ENCODE measurements at regions not wholly inside any gene's neighbourhood (a gene's known extent, or its start where the extent isn't known, plus 50 kb on each side); places are given as distances from the start of the nearest gene placed in this dataset.

DNA sequence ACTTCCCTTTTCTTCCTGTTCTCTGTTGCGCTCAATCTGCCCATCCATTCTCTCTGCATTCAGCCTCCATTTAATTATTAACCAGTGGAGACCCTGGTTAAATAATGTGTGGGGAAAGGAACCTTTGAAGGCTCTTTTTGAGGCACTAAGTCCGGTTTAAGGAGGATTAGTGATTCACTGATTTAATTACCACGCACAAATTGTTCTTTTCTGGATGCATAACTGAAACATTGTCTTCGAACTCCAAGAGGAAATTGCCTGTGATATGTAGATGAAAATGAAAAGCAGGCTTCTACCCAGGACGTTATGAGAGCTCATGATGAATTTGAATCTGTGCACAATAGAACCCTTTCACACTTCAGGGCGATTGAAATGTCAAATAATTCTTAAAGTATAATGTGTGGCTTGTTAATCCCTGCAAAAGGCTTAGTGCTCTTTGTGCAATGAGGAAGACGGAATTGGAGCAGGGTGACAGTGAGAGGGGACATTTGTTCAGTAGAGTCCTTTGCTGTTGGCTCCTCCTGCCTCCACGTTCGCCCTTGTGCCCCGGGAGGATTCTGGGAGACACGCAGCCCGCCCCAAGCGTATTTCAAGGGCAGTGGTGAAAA, 51.1 kb upstream of the ZNF236 start:
- no peak overlapping the region for H3K27ac Mint-ChIP-seq (ENCODE audit: low read depth)
- ATAC-seq (replicated peaks; ENCODE audit: extremely low read depth, poor library complexity, severe bottlenecking) (no peak), DNase-seq (ENCODE audit: low spot score in 2 of 2) (no peak)
- H3K36me3 Mint-ChIP-seq (ENCODE audit: insufficient read depth): no peaks in the 10 kb centered on the region
- H3K27me3 Mint-ChIP-seq: peaks cover 55% of the 10 kb centered on the region
- peaks cover 6% of the 10 kb centered on the region for H3K9me3 Mint-ChIP-seq
- peaks cover 9% of the 10 kb centered on the region for H3K4me1 Mint-ChIP-seq
- no peak overlapping the region for H3K4me3 Mint-ChIP-seq

DNA sequence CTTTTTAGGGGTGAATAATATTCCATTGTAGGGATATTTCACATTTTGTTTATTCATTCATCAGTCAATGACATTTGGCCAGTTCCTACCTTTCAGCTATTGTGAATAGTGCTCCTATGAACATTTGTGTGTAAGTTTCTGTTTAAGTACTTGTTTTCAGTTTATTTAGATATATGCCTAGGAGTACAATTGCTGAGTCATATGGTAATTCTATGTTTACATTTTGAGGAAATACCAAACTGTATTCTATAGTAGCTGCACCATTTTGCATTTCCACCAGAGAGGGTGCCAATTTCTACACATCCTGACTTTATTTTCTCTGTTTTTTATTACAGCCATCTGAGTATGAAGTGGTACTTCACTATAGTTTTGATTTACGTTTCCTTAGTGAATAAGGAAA, 54.4 kb upstream of the ZNF236 start:
- Mint-ChIP-seq H3K4me1 (peaks cover 24% of the 10 kb centered on the region), H3K27me3 (peaks cover 55% of the 10 kb centered on the region), H3K4me3 (no peak overlapping the region), H3K9me3 (peaks cover 6% of the 10 kb centered on the region), H3K27ac (ENCODE audit: low read depth) (no peak overlapping the region), H3K36me3 (ENCODE audit: insufficient read depth) (no peaks in the 10 kb centered on the region)
- DNase-seq (ENCODE audit: low spot score in 2 of 2): no peak
- no peak for ATAC-seq (replicated peaks; ENCODE audit: extremely low read depth, poor library complexity, severe bottlenecking)

DNA sequence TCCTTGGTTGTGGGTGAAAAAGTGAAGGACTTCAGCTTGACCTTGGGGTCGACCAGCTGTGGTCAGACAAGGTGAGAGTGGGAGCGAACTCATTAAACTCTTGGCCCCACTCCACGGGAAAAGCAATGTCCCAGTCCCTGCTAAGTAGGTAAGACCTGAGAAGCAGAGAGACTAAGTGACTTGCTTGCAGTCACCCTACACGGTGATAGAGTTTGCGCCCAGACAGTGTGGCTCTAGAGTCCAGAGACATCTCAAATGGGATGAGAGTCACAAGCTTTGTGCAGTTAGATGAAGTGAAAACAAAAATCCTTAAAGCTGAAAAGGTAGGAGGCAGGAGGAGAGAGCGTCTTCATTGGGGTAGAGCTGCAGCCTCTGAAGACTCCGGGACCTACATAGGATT, 55.9 kb upstream of the ZNF236 start:
- ATAC-seq (replicated peaks; ENCODE audit: extremely low read depth, poor library complexity, severe bottlenecking) (no peak), DNase-seq (ENCODE audit: low spot score in 2 of 2) (no peak)
- Mint-ChIP-seq H3K4me3 (no peak overlapping the region), H3K27ac (ENCODE audit: low read depth) (no peak overlapping the region), H3K27me3 (peaks cover 46% of the 10 kb centered on the region), H3K4me1 (peaks cover 39% of the 10 kb centered on the region), H3K36me3 (ENCODE audit: insufficient read depth) (peaks cover under 1% of the 10 kb centered on the region), H3K9me3 (peaks cover 6% of the 10 kb centered on the region)

DNA sequence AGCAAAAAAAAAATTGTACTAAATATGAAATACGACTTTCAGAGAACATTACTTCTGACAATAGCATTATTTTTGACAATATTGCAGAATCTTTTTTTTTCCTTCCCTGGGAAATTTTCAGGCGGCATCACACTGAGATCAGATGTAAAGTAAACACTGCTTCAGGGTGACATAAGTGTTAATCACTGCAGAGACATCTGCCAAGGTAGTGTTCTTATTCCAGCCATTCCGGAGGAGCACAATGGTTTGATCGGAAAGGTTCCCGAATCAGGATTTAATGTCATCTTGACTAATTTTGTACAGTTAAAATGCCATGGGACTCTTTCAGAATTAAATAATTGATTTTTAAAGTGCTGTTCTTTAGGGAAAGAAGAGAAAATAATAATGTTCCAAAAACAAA, 56.7 kb upstream of the ZNF236 start:
- Mint-ChIP-seq H3K36me3 (ENCODE audit: insufficient read depth) (peaks cover 1% of the 10 kb centered on the region), H3K4me1 (peaks cover 42% of the 10 kb centered on the region), H3K27ac (ENCODE audit: low read depth) (no peak overlapping the region), H3K4me3 (no peak overlapping the region), H3K27me3 (peaks cover 38% of the 10 kb centered on the region), H3K9me3 (peaks cover 6% of the 10 kb centered on the region)
- DNase-seq (ENCODE audit: low spot score in 2 of 2) (no peak), ATAC-seq (replicated peaks; ENCODE audit: extremely low read depth, poor library complexity, severe bottlenecking) (no peak)

DNA sequence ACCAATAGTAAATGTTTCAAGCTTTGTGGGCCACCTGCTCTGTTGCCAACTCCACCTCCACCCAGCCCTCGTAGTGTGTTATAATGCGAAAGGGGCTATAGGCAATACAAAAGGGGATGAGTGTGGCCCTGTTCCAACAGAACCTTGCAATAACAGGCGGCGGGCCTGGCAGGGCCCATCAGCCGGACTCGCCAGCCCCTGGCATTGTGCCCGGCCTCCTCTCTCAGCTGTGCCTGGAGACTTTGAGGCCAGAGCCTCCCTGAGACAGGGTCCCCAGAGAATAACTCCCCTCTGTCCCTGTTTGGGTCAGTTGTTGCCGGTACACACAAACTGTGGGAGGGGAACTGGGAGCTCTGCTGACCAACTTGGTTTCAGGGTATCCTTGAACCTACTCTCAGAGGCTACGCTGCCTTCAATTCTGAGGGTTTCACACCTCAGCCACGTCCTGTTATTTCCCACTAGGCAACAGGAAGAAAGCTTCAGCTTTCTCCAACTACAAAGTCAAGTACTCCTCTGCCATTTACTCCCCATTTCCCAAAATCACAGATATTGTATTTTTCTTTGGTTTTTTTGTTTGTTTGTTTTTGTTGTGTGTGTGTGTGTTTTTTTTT, 58.0 kb upstream of the ZNF236 start:
- H3K27me3 Mint-ChIP-seq: peaks cover 27% of the 10 kb centered on the region
- peak overlapping the region; percentile 9 for H3K4me3 Mint-ChIP-seq
- no peak for ATAC-seq (replicated peaks; ENCODE audit: extremely low read depth, poor library complexity, severe bottlenecking)
- peaks cover 1% of the 10 kb centered on the region for H3K36me3 Mint-ChIP-seq (ENCODE audit: insufficient read depth)
- peaks cover 42% of the 10 kb centered on the region for H3K4me1 Mint-ChIP-seq
- peaks cover 6% of the 10 kb centered on the region for H3K9me3 Mint-ChIP-seq
- H3K27ac Mint-ChIP-seq (ENCODE audit: low read depth): peak overlapping the region; percentile 13
- DNase-seq (ENCODE audit: low spot score in 2 of 2): no peak

DNA sequence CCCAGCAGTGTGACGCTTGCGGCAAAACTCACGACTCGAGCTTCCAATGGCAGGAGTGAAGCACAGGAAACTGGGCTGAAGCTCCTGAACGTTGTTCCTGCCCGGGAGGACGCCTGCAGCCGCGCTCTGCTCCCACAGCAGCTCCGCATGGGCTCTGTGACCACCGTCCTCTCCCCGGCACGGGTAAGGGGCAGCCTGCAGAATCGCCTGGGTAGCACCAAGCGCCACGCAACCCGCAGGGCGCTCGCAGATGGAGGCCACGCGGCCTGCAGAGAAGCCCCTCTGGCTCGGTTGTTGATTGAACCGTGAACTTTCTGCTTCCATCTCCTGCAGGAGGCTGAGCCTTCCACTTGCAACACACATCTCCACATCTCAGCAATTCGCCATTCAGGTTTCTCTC, 63.3 kb upstream of the ZNF236 start:
- no peak overlapping the region for H3K27ac Mint-ChIP-seq (ENCODE audit: low read depth)
- ATAC-seq (replicated peaks; ENCODE audit: extremely low read depth, poor library complexity, severe bottlenecking) (no peak), DNase-seq (ENCODE audit: low spot score in 2 of 2) (no peak)
- H3K36me3 Mint-ChIP-seq (ENCODE audit: insufficient read depth): peaks cover 4% of the 10 kb centered on the region
- no peak overlapping the region for H3K4me3 Mint-ChIP-seq
- no peaks in the 10 kb centered on the region for H3K9me3 Mint-ChIP-seq
- H3K27me3 Mint-ChIP-seq: peaks cover 7% of the 10 kb centered on the region
- H3K4me1 Mint-ChIP-seq: peaks cover 22% of the 10 kb centered on the region

DNA sequence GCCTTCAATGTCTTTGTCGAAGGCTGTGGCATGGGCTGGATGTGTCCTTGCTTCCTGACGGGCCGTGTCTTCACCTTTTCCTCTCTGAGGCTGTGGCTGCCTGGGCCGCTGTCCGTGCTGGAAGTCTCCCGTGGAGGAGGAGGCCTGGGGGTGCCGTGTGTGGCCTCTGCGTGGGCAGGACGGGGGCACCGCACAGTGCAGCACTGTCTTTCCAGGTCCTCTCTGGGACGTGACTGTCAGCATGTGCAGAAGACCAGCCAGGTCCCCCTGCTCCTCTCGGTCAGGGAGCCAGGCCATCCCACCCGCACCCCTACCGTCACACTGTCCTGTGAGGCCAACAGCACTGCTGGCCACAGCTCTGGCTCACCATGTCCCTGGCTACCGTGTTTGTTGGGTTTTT, 64.4 kb upstream of the ZNF236 start:
- no peak overlapping the region for H3K27ac Mint-ChIP-seq (ENCODE audit: low read depth)
- H3K27me3 Mint-ChIP-seq: peaks cover 7% of the 10 kb centered on the region
- DNase-seq (ENCODE audit: low spot score in 2 of 2): no peak
- H3K4me3 Mint-ChIP-seq: no peak overlapping the region
- peaks cover 18% of the 10 kb centered on the region for H3K4me1 Mint-ChIP-seq
- no peak for ATAC-seq (replicated peaks; ENCODE audit: extremely low read depth, poor library complexity, severe bottlenecking)
- no peaks in the 10 kb centered on the region for H3K9me3 Mint-ChIP-seq
- peaks cover 4% of the 10 kb centered on the region for H3K36me3 Mint-ChIP-seq (ENCODE audit: insufficient read depth)

DNA sequence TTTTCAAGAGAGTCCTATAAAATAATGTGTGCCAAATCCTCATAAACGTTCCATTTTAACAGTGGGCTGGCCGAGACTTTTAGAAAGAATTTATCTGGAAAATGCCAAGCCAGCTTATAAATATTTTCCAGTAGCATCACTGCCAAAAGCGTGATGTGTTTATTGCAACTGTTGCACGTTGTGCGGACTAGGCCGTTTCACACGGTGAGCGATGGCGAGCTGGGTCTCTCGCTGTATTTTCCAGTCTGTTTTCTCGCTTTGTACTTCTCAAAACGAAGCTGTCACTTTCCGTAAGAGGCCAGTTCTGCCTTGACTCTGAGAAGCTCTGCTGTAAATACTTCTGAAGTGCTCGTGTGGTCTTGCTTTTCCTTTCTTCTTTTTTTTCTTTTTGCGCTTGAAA, 65.0 kb upstream of the ZNF236 start:
- H3K4me3 Mint-ChIP-seq: no peak overlapping the region
- no peaks in the 10 kb centered on the region for H3K9me3 Mint-ChIP-seq
- peaks cover 7% of the 10 kb centered on the region for H3K27me3 Mint-ChIP-seq
- peaks cover 4% of the 10 kb centered on the region for H3K36me3 Mint-ChIP-seq (ENCODE audit: insufficient read depth)
- no peak overlapping the region for H3K27ac Mint-ChIP-seq (ENCODE audit: low read depth)
- peaks cover 12% of the 10 kb centered on the region for H3K4me1 Mint-ChIP-seq
- ATAC-seq (replicated peaks; ENCODE audit: extremely low read depth, poor library complexity, severe bottlenecking) (no peak), DNase-seq (ENCODE audit: low spot score in 2 of 2) (no peak)

DNA sequence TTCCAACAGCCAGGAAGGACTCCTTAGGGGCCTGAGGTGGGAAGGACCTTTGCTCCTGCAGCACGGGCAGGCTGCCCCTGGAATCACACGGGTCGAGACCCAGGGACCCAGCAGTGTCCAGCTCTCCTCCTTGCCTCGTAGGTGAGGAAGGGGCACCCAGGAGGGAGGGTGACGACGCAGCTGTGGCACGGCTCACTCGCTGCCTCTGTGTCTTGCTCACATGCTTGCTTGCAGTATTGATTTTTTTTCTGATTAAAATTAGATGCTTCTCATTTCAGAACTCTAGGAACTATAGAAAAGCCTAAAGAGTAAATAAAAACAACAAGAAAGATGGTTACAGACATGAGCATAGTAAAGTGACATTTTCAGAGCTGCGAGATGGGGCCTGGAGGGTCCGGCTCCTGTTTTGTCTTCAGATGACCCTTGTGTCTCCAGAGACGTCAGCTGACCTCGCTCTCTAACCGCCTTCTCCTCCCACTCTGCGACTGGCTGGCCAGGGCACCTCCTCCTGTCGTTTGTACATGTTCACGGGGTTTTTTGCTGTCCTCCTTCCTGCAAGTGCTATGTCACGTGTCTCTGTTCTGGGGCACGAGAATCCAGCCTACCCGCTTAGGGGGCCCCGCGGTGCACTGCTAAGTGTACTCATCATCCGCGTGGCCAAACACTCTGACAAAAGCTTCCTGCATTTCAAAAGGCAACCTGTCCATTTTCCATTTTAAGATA, 65.7 kb upstream of the ZNF236 start:
- ATAC-seq (replicated peaks; ENCODE audit: extremely low read depth, poor library complexity, severe bottlenecking): no peak
- DNase-seq (ENCODE audit: low spot score in 2 of 2): no peak
- H3K27me3 Mint-ChIP-seq: peaks cover 7% of the 10 kb centered on the region
- no peak overlapping the region for H3K27ac Mint-ChIP-seq (ENCODE audit: low read depth)
- H3K4me3 Mint-ChIP-seq: no peak overlapping the region
- peaks cover 6% of the 10 kb centered on the region for H3K4me1 Mint-ChIP-seq
- H3K9me3 Mint-ChIP-seq: no peaks in the 10 kb centered on the region
- H3K36me3 Mint-ChIP-seq (ENCODE audit: insufficient read depth): peaks cover 4% of the 10 kb centered on the region

DNA sequence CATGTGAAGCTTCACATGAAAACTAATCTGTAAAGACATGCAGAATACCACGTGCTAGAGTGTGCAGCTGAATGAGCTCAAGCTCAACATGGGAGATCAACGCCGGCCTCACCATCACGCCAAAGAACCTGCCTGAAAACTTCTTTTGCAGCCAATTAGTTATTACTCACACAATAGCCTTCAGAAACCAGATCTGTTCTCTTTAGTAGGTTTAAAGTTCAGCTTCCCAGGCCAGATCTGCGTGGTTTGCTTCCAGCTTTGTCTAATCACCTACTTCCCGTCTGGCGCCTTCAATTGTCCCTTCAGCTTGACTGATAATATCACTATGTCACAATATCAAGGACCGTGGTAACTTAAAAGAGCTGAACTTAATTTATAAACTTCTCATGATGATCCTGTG, 68.0 kb upstream of the ZNF236 start:
- H3K27ac Mint-ChIP-seq (ENCODE audit: low read depth): no peak overlapping the region
- H3K9me3 Mint-ChIP-seq: no peaks in the 10 kb centered on the region
- no peak overlapping the region for H3K4me3 Mint-ChIP-seq
- H3K36me3 Mint-ChIP-seq (ENCODE audit: insufficient read depth): peaks cover 2% of the 10 kb centered on the region
- H3K4me1 Mint-ChIP-seq: no peaks in the 10 kb centered on the region
- peaks cover 7% of the 10 kb centered on the region for H3K27me3 Mint-ChIP-seq
- DNase-seq (ENCODE audit: low spot score in 2 of 2) (no peak), ATAC-seq (replicated peaks; ENCODE audit: extremely low read depth, poor library complexity, severe bottlenecking) (no peak)

DNA sequence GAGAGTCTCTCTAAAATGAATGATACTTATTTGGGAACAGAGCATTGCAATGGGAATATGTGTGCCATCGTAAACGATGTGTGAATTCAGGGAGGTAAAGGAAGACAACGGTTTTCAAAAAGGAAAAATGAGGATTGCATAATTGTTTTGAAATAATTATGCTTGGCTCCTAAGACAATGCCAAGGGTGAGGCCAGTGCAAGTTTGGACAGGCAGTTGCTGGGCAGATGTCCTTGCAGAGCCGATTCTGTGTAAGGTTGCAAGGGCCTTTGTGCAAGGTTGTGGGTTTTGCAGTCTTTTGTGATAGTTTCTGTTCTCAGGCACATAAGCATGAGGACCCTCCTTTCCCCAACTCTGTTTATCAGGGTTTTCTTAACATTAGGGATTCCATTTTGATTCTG, 70.0 kb upstream of the ZNF236 start:
- Mint-ChIP-seq H3K9me3 (peaks cover 5% of the 10 kb centered on the region), H3K27me3 (peaks cover 13% of the 10 kb centered on the region), H3K4me3 (no peak overlapping the region), H3K36me3 (ENCODE audit: insufficient read depth) (peaks cover 2% of the 10 kb centered on the region), H3K4me1 (no peaks in the 10 kb centered on the region), H3K27ac (ENCODE audit: low read depth) (no peak overlapping the region)
- DNase-seq (ENCODE audit: low spot score in 2 of 2) (no peak), ATAC-seq (replicated peaks; ENCODE audit: extremely low read depth, poor library complexity, severe bottlenecking) (no peak)

DNA sequence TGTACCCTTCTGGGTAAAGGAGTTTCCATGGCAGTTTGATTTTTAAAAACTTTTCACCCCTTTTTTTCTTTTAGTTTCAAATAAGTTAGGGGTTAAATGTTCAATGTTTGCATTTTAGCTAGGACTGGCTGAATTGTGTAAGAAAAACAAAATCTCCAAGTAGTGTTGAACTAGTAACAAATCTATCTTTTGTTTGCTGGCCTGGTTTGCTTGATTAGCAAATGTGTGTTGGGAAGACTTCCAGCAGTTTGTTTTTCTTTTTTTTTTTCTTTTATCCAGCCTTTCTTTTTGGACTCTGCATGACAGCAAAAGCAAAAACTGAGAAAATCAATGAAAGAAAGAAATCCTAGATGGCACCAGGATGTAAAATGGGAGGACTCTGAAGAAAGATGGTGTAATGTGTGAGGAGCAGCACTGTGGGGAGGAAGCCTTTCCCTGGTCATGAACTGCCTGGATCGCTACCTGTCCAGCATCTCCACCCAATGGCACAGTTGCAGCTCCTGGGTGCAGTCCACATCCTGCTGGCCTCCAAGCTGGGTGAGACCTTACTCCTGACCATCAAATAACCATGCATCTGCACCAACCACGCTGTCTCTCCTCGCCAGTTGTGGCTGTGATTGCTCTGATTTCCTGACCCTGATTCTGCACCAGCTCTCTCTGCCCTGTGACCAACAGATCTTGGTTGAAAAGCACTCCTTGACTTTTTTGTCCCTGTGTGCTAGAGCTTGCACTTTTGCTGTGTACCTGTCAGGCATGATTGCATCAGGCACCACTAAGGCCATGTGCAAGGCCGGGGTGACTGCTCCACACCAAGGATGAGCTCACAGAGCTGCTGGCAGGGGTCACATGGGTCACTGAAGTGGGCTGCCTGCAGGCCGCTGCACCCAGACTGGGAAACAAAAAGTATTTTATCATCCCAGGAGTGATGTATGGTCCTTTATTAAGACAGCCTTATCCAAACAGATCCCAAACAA, 71.2 kb upstream of the ZNF236 start:
- DNase-seq (ENCODE audit: low spot score in 2 of 2): no peak
- Mint-ChIP-seq H3K4me3 (no peak overlapping the region), H3K27me3 (peaks cover 25% of the 10 kb centered on the region), H3K27ac (ENCODE audit: low read depth) (no peak overlapping the region), H3K9me3 (peaks cover 5% of the 10 kb centered on the region), H3K4me1 (no peaks in the 10 kb centered on the region), H3K36me3 (ENCODE audit: insufficient read depth) (peaks cover 2% of the 10 kb centered on the region)
- no peak for ATAC-seq (replicated peaks; ENCODE audit: extremely low read depth, poor library complexity, severe bottlenecking)

Measured in central memory CD8-positive, alpha-beta T cell (primary cell).